HCT116 (cell line): ENCODE measurements at regions not wholly inside any gene's neighbourhood (a gene's known extent, or its start where the extent isn't known, plus 50 kb on each side); places are given as distances from the start of the nearest gene placed in this dataset.

Experiments used
- ATAC-seq: fragments of 200-7000 bp; cut with Tn5 transposase; 2 replicates; pipeline ENCODE4 v1.9.1; 2020; ENCODE audit warnings: mild to moderate bottlenecking, moderate library complexity
- BruUV-seq: library from RNA; stranded (reverse); fragments of 400-500 nt; replicated peaks from 2 replicates; lab custom pipeline; 2021; lab: Mats Ljungman, UMichigan
- CTCF ChIA-PET: fragments of 300-600 bp; sonication (Branson Sonifier 250); formaldehyde crosslinking; loops from one replicate; lab custom pipeline; 2021; ENCODE audit warnings: antibody characterized with exemption; lab: Charles Lee
- POLR2A ChIA-PET: fragments of 300-600, 350-600 bp; sonication (Branson Sonifier 250); formaldehyde crosslinking; loops from one replicate; lab custom pipeline; 2021; ENCODE audit warnings: antibody characterized with exemption; lab: Charles Lee
- RAD21 ChIA-PET, 2 experiments: fragments of 300-600 bp; sonication (Branson Sonifier 250); formaldehyde crosslinking; loops; one replicate each; lab custom pipeline; 2023; ENCODE audit warnings: low total read pairs in 2 of 2; ENCODE audit not compliant: uncharacterized antibody in 2 of 2, unreplicated experiment in 2 of 2, low non-redundant PET in 1 of 2; lab: Charles Lee
- DNase-seq: peaks from one replicate; pipeline ENCODE4 v3.0.0-alpha.2; 2010; ENCODE audit warnings: low read depth, low spot score
- H2AFZ ChIP-seq: fragments of 200-600 bp; shearing (Covaris generic), sonication (generic); 2 replicates; pipeline ENCODE4 v1.6.1; 2017; ENCODE audit warnings: low read depth, mixed run types, mixed read lengths, antibody characterized with exemption, low read length; ENCODE audit not compliant: poor library complexity, severe bottlenecking
- H3K27ac ChIP-seq: 2 replicates; pipeline ENCODE4 v1.5.1; 2012; ENCODE audit warnings: low read depth, low read length
- H3K27me3 ChIP-seq: fragments of 200-600 bp; sonication (generic); 2 replicates; pipeline ENCODE4 v1.6.1; 2016; ENCODE audit warnings: mixed run types, low read length, mixed read lengths; ENCODE audit not compliant: insufficient read depth
- H3K36me3 ChIP-seq, 2 experiments: fragments of 200-500 bp in 1 of 2; fragments of 200-600 bp in 1 of 2; sonication (Bioruptor generic) in 1 of 2; sonication (generic) in 1 of 2; 2 replicates each; pipeline versions ENCODE4 v1.5.1 to v1.6.1; 2014 to 2016; ENCODE audit warnings: low read length in 2 of 2, inconsistent platforms in 1 of 2, mixed read lengths in 1 of 2, mixed run types in 1 of 2; ENCODE audit not compliant: insufficient read depth in 2 of 2, control insufficient read depth in 1 of 2
- H3K4me1 ChIP-seq, 2 experiments: fragments of 200-600 bp in 1 of 2; sonication (generic) in 1 of 2; 2 replicates each; pipeline versions ENCODE4 v1.5.1 to v1.6.1; 2012 to 2017; ENCODE audit warnings: low read length in 2 of 2, inconsistent platforms in 1 of 2, mild to moderate bottlenecking in 1 of 2, mixed read lengths in 1 of 2, mixed run types in 1 of 2, moderate library complexity in 1 of 2; ENCODE audit not compliant: insufficient read depth in 2 of 2, control insufficient read depth in 1 of 2
- H3K4me2 ChIP-seq: fragments of 200-600 bp; sonication (generic); 2 replicates; pipeline ENCODE4 v1.6.1; 2017; ENCODE audit warnings: mixed run types, low read length, mixed read lengths
- H3K4me3 ChIP-seq, 2 experiments: fragments of 200-600 bp in 1 of 2; sonication (generic) in 1 of 2; replicated peaks in 1 of 2; 2 replicates each; pipeline ENCODE4 v1.5.1; 2011 to 2016; ENCODE audit warnings: low read length in 2 of 2, control low read depth in 1 of 2, low read depth in 1 of 2, mild to moderate bottlenecking in 1 of 2, mixed read lengths in 1 of 2, mixed run types in 1 of 2
- H3K79me2 ChIP-seq: fragments of 200-600 bp; sonication (generic); 2 replicates; pipeline ENCODE4 v1.6.1; 2017; ENCODE audit warnings: mild to moderate bottlenecking, mixed run types, low read length, moderate library complexity, mixed read lengths; ENCODE audit not compliant: insufficient read depth
- H3K9ac ChIP-seq: fragments of 200-600 bp; sonication (generic); 2 replicates; pipeline ENCODE4 v1.6.1; 2016; ENCODE audit warnings: low read length, mixed read lengths
- H3K9me2 ChIP-seq: fragments of 200-600 bp; sonication (generic), shearing (Covaris generic); 2 replicates; pipeline ENCODE4 v1.6.1; 2017; ENCODE audit warnings: mixed run types, mild to moderate bottlenecking, moderate library complexity; ENCODE audit not compliant: insufficient read depth
- H3K9me3 ChIP-seq, 2 experiments: fragments of 200-500 bp in 1 of 2; fragments of 200-600 bp in 1 of 2; sonication (Bioruptor generic) in 1 of 2; sonication (generic) in 1 of 2; 2 replicates each; pipeline ENCODE4 v1.6.1; 2014 to 2017; ENCODE audit warnings: low read length in 2 of 2, mixed read lengths in 2 of 2, inconsistent platforms in 1 of 2, low read depth in 1 of 2, mild to moderate bottlenecking in 1 of 2, mixed run types in 1 of 2, moderate library complexity in 1 of 2; ENCODE audit not compliant: control insufficient read depth in 1 of 2, insufficient read depth in 1 of 2
- H4K20me1 ChIP-seq: fragments of 200-600 bp; sonication (generic), shearing (Covaris generic); 2 replicates; pipeline ENCODE4 v1.6.1; 2017; ENCODE audit warnings: mixed run types, mild to moderate bottlenecking, moderate library complexity; ENCODE audit not compliant: insufficient read depth
- ATF3 ChIP-seq: IDR thresholded peaks from 2 replicates; pipeline ENCODE4 v1.6.1; 2012
- CBX3 ChIP-seq: IDR thresholded peaks from 2 replicates; pipeline ENCODE4 v1.6.1; 2012; ENCODE audit warnings: low read depth
- EGR1 ChIP-seq: IDR thresholded peaks from 2 replicates; pipeline ENCODE4 v1.6.1; 2012; ENCODE audit warnings: low read depth
- ELF1 ChIP-seq: IDR thresholded peaks from 2 replicates; pipeline ENCODE4 v1.6.1; 2012; ENCODE audit warnings: low read depth, borderline replicate concordance
- EZH2 ChIP-seq: fragments of 200-600 bp; sonication (generic); IDR thresholded peaks from 2 replicates; pipeline ENCODE4 v1.6.1; 2017; ENCODE audit warnings: antibody characterized with exemption, mixed run types
- EZH2phosphoT487 ChIP-seq: fragments of 200-600 bp; IDR thresholded peaks from 2 replicates; pipeline ENCODE4 v1.6.1; 2018; ENCODE audit warnings: antibody characterized with exemption, borderline replicate concordance
- POLR2AphosphoS5 ChIP-seq: IDR thresholded peaks from 2 replicates; pipeline ENCODE4 v1.6.1; 2011; ENCODE audit warnings: mild to moderate bottlenecking, low read depth, low read length, moderate library complexity
- SIN3A ChIP-seq: IDR thresholded peaks from 2 replicates; pipeline ENCODE4 v1.6.1; 2012; ENCODE audit warnings: low read depth
- SRF ChIP-seq: IDR thresholded peaks from 2 replicates; pipeline ENCODE4 v1.6.1; 2012; ENCODE audit warnings: low read depth
- TCF7L2 ChIP-seq: IDR thresholded peaks from 2 replicates; pipeline ENCODE4 v1.7.0; 2011; ENCODE audit warnings: borderline replicate concordance, inconsistent platforms; ENCODE audit not compliant: insufficient read depth, insufficient read length; ENCODE audit errors: extremely low read depth
- ZBTB33 ChIP-seq: IDR thresholded peaks from 2 replicates; pipeline ENCODE4 v1.6.1; 2011; ENCODE audit warnings: mild to moderate bottlenecking, low read length, moderate library complexity; ENCODE audit not compliant: insufficient replicate concordance; ENCODE audit errors: extremely low read depth
- ZFX ChIP-seq: fragments of 450-650 bp; IDR thresholded peaks from 2 replicates; pipeline ENCODE4 v1.6.1; 2017
- intact Hi-C: fragments of 100-400 bp; cut with micrococcal nuclease; formaldehyde crosslinking; loops from 2 replicates; pipeline ENCODE4 v1.10.0; 2022

GRCh38 chr22:27477171-27477570 lies 324.4 kb downstream of the MN1 start:
- ChIA-PET RAD21 (no interaction called here), POLR2A (interaction anchor here (0.6 kb wide), 1 partner anchor 149 kb away, joined by 5 read pairs; no protein-coding TSS in a partner anchor), CTCF (no interaction called here)
- Histone ChIP-seq H3K79me2 (no peaks in the 10 kb centered on the region), H3K4me3 (no peak overlapping the region), H3K9me3 (no peaks in the 10 kb centered on the region), H3K27ac (no peak overlapping the region), H4K20me1 (no peaks in the 10 kb centered on the region), H3K4me2 (peak overlapping the region; percentile 77), H3K9me2 (no peaks in the 10 kb centered on the region), H3K36me3 (no peaks in the 10 kb centered on the region), H3K9ac (peak overlapping the region; percentile 54), H2AFZ (peak overlapping the region; percentile 92), H3K4me1 (peaks cover 38 to 55% of the 10 kb centered on the region in 2 experiments), H3K27me3 (no peaks in the 10 kb centered on the region)
- intact Hi-C loops, result no loop called here
- TF ChIP-seq EZH2 (no peak), EZH2phosphoT487 (no peak), ATF3 (no peak), SIN3A (no peak), ZFX (no peak), POLR2AphosphoS5 (no peak), TCF7L2 (no peak), CBX3 (no peak), EGR1 (no peak), ZBTB33 (no peak), SRF (no peak), ELF1 (no peak)
- ATAC-seq (no peak), DNase-seq (no peak)
- BruUV-seq, result no TSS peak
